Esophagus squamous epithelium (tissue), 4 donors: ENCODE measurements at regions not wholly inside any gene's neighbourhood (a gene's known extent, or its start where the extent isn't known, plus 50 kb on each side); places are given as distances from the start of the nearest gene placed in this dataset.

ENCODE experiments used
- CTCF ChIP-seq, 6 experiments: fragments of 450-650 bp in 4 of 6; fragments of 200-600 bp in 2 of 6; sonication (generic) in 2 of 6; IDR thresholded peaks; one replicate each; pipeline ENCODE4 v1.5.1; 2016 to 2019; ENCODE audit warnings: antibody characterized with exemption in 6 of 6, mild to moderate bottlenecking in 4 of 6, moderate library complexity in 4 of 6
- POLR2A ChIP-seq, 4 donors: fragments of 450-650 bp; IDR thresholded peaks; one replicate each; pipeline ENCODE4 v1.6.1; 2017; ENCODE audit warnings: antibody characterized with exemption in 4 of 4, mild to moderate bottlenecking in 4 of 4, moderate library complexity in 3 of 4

DNA sequence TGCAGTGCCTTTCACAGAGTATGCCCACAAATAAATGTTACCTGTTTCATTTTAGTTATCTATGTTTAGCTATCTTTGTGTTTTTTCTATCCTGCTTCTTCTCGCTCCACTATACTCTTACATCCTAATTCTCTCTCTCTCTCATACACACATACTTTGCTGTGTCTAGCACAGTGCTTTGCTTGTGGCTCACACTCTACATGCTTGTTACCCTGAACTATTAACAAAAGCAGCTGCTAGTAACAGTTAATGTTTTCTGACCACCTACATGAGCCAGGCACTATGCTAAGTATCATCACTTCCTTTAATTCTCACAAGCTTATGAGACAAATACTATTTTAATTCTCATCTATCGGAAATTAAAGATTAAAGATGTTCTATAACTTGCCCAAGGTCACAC is 390.5 kb upstream of the HNRNPA3 start:
- TF ChIP-seq CTCF (IDR thresholded peaks at IDR 0.05) (no peak), POLR2A (IDR thresholded peaks at IDR 0.05) (no peak)
